Endothelial cell of umbilical vein (primary cell): ENCODE measurements at regions not wholly inside any gene's neighbourhood (a gene's known extent, or its start where the extent isn't known, plus 50 kb on each side); places are given as distances from the start of the nearest gene placed in this dataset.

Experiments
- BruUV-seq: library from RNA; stranded (reverse); fragments of 400-500 nt; replicated peaks from 2 replicates; lab custom pipeline; 2021; lab: Mats Ljungman, UMichigan
- CTCF ChIA-PET: fragments of 300-600, 350-600 bp; sonication (Branson Sonifier 250); formaldehyde crosslinking; loops from one replicate; lab custom pipeline; 2021; ENCODE audit warnings: antibody characterized with exemption, inconsistent platforms; lab: Charles Lee
- POLR2A ChIA-PET: fragments of 300-600, 350-600 bp; sonication (Branson Sonifier 250); formaldehyde crosslinking; loops from one replicate; lab custom pipeline; 2021; ENCODE audit warnings: antibody characterized with exemption, inconsistent platforms; lab: Charles Lee
- DNase-seq: peaks from one replicate; pipeline ENCODE4 v3.0.0-alpha.2; 2011; ENCODE audit warnings: low read depth, low spot score
- FAIRE-seq: peaks from 2 replicates; lab custom pipeline; 2011; peaks lifted over from hg19 to GRCh38; lab: Jason Lieb, UNC
- H2AFZ ChIP-seq: 2 replicates; pipeline ENCODE4 v1.6.0; 2012; ENCODE audit warnings: low read depth, low read length, control low read depth, inconsistent platforms
- H3K27ac ChIP-seq: 2 replicates; pipeline ENCODE4 v1.5.1; 2011; ENCODE audit warnings: low read depth, mild to moderate bottlenecking, control low read depth, low read length, moderate library complexity; ENCODE audit not compliant: insufficient read depth
- H3K27me3 ChIP-seq, 2 experiments: 2 replicates each; pipeline versions ENCODE4 v1.6.0 to v1.6.1; 2011; ENCODE audit warnings: low read length in 2 of 2, mixed read lengths in 1 of 2; ENCODE audit not compliant: control insufficient read depth in 2 of 2, insufficient read depth in 2 of 2
- H3K36me3 ChIP-seq, 2 experiments: 2 replicates in 1 of 2; 3 replicates in 1 of 2; pipeline ENCODE4 v1.5.1; 2011; ENCODE audit warnings: low read length in 2 of 2, mild to moderate bottlenecking in 1 of 2, moderate library complexity in 1 of 2; ENCODE audit not compliant: control insufficient read depth in 2 of 2, insufficient read depth in 2 of 2; ENCODE audit errors: extremely low read depth in 1 of 2
- H3K4me1 ChIP-seq: 3 replicates; pipeline ENCODE4 v1.5.1; 2011; ENCODE audit warnings: mild to moderate bottlenecking, low read length; ENCODE audit not compliant: control insufficient read depth, insufficient read depth; ENCODE audit errors: extremely low read depth
- H3K4me2 ChIP-seq: 2 replicates; pipeline ENCODE4 v1.6.1; 2011; ENCODE audit warnings: low read length, control low read depth, mixed read lengths; ENCODE audit not compliant: insufficient read depth
- H3K4me3 ChIP-seq, 3 experiments: fragments of 200-600 bp in 1 of 3; sonication (generic), shearing (Covaris generic) in 1 of 3; replicated peaks in 1 of 3; 2 replicates each; pipeline ENCODE4 v1.5.1; 2011 to 2016; ENCODE audit warnings: control low read depth in 3 of 3, low read length in 3 of 3, mild to moderate bottlenecking in 2 of 3, inconsistent platforms in 1 of 3, low read depth in 1 of 3, moderate library complexity in 1 of 3; ENCODE audit not compliant: insufficient read depth in 1 of 3
- H3K79me2 ChIP-seq: 2 replicates; pipeline ENCODE4 v1.6.0; 2012; ENCODE audit warnings: low read length, inconsistent platforms; ENCODE audit not compliant: control insufficient read depth, insufficient read depth
- H3K9ac ChIP-seq: replicated peaks from 2 replicates; pipeline ENCODE3; 2011; ENCODE audit warnings: low read length, control low read depth; ENCODE audit not compliant: insufficient read depth; ENCODE audit errors: extremely low read depth
- H3K9me1 ChIP-seq: replicated peaks from 3 replicates; pipeline ENCODE4 v1.6.0; 2011; ENCODE audit warnings: mild to moderate bottlenecking, low read length; ENCODE audit not compliant: control insufficient read depth, insufficient read depth; ENCODE audit errors: extremely low read depth
- H3K9me3 ChIP-seq: replicated peaks from 2 replicates; pipeline ENCODE4 v1.5.1; 2012; ENCODE audit warnings: low read length, inconsistent platforms; ENCODE audit not compliant: control insufficient read depth, insufficient read depth
- H4K20me1 ChIP-seq: replicated peaks from 2 replicates; pipeline ENCODE3; 2011; ENCODE audit warnings: mild to moderate bottlenecking, low read length; ENCODE audit not compliant: control insufficient read depth, insufficient read depth; ENCODE audit errors: extremely low read depth
- CTCF ChIP-seq, 2 donors: IDR thresholded peaks; 1 replicate in 1 of 2; 2 replicates in 1 of 2; pipeline ENCODE4 v1.5.1; 2011; ENCODE audit warnings: low read length in 2 of 2, mild to moderate bottlenecking in 2 of 2, moderate library complexity in 2 of 2, control low read depth in 1 of 2, inconsistent platforms in 1 of 2, low read depth in 1 of 2; ENCODE audit not compliant: insufficient read depth in 1 of 2; ENCODE audit errors: extremely low read depth in 1 of 2
- EZH2 ChIP-seq: IDR thresholded peaks from 2 replicates; pipeline ENCODE4 v1.6.1; 2012; ENCODE audit warnings: borderline replicate concordance, low read depth, mild to moderate bottlenecking, moderate library complexity, low read length, inconsistent platforms; ENCODE audit not compliant: severe bottlenecking
- FOS ChIP-seq: IDR thresholded peaks from 2 replicates; pipeline ENCODE4 v1.6.1; 2011; ENCODE audit warnings: mild to moderate bottlenecking, low read length, moderate library complexity, borderline replicate concordance; ENCODE audit not compliant: insufficient read depth
- GATA2 ChIP-seq: IDR thresholded peaks from 2 replicates; pipeline ENCODE4 v1.7.0; 2011; ENCODE audit warnings: low read depth, mild to moderate bottlenecking, moderate library complexity, mixed read lengths, low read length; ENCODE audit not compliant: insufficient read length, insufficient read depth
- JUN ChIP-seq: IDR thresholded peaks from 2 replicates; pipeline ENCODE4 v1.6.1; 2011; ENCODE audit warnings: borderline replicate concordance, low read depth; ENCODE audit not compliant: insufficient read length, insufficient read depth
- MAX ChIP-seq: IDR thresholded peaks from 2 replicates; pipeline ENCODE4 v1.6.1; 2011; ENCODE audit not compliant: insufficient read depth, insufficient read length
- MYC ChIP-seq: IDR thresholded peaks from one replicate; pipeline ENCODE4 v1.6.1; 2011; ENCODE audit warnings: mild to moderate bottlenecking, low read depth, low read length
- POLR2A ChIP-seq: IDR thresholded peaks from 2 replicates; pipeline ENCODE4 v1.6.1; 2012; ENCODE audit warnings: low read depth, mild to moderate bottlenecking, control low read depth, low read length
- POLR2AphosphoS5 ChIP-seq: IDR thresholded peaks from 2 replicates; pipeline ENCODE4 v1.6.1; 2012; ENCODE audit warnings: low read depth, mild to moderate bottlenecking, control low read depth, low read length, moderate library complexity; ENCODE audit not compliant: insufficient read depth
- dilution Hi-C: fragments of 300-500 bp; cut with MboI; formaldehyde crosslinking; loops from one replicate; pipeline ENCODE4 v1.15.0; 2019; ENCODE audit warnings: low sequenced_read_pairs; ENCODE audit not compliant: extremely low pct_ligation_motif_present
- intact Hi-C: fragments of 100-400 bp; cut with micrococcal nuclease; formaldehyde crosslinking; loops from one replicate; pipeline ENCODE4 v1.10.0; 2022

DNA sequence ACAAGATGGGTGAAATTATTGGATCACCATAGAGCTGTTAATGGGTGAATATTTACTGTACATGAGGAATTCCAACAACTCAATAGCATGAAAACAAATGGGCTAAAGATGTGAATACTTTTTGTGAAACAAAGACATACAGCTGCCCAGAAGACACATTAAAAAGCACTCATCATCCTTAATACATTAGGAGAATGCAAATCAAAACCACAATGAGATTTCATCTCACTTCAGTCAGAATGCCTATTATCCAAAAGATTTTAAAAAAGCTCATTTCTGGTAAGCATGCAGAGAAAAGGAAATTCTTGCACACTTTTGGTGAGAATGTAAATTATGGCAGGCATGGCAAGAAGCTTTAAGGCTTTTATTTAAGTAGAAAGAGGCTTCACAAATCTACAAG is 770.8 kb upstream of the AMELY start:
- DNase-seq: no peak
- no peaks in the 10 kb centered on the region for H4K20me1 ChIP-seq

More for the DNA sequence above, 770.8 kb upstream of the AMELY start:
- Histone ChIP-seq H3K4me3 (no peak overlapping the region), H3K27ac (no peak overlapping the region), H2AFZ (no peak overlapping the region), H3K4me2 (no peak overlapping the region), H3K9me3 (no peaks in the 10 kb centered on the region), H3K4me1 (no peaks in the 10 kb centered on the region), H3K79me2 (no peaks in the 10 kb centered on the region), H3K9ac (no peak overlapping the region), H3K9me1 (no peaks in the 10 kb centered on the region), H3K27me3 (no peaks in the 10 kb centered on the region), H3K36me3 (no peaks in the 10 kb centered on the region)
- no peak for TF ChIP-seq EZH2
- TF ChIP-seq POLR2A: no peak
- TF ChIP-seq POLR2AphosphoS5: no peak
- no peak for TF ChIP-seq JUN
- no peak for TF ChIP-seq CTCF (IDR thresholded peaks at IDR 0.05; ENCODE audit: extremely low read depth in 1 of 2, insufficient read depth in 1 of 2, low read depth in 1 of 2, low read length in 2 of 2)
- no peak for TF ChIP-seq MYC
- no peak for TF ChIP-seq GATA2
- TF ChIP-seq FOS: no peak
- TF ChIP-seq MAX: no peak
- ChIA-PET POLR2A (no interaction called here), CTCF (no interaction called here)
- dilution Hi-C loops: no loop called here
- intact Hi-C loops: no loop called here
- no peak for FAIRE-seq
- BruUV-seq: no TSS peak
